HepG2 (cell line): ENCODE measurements at regions not wholly inside any gene's neighbourhood (a gene's known extent, or its start where the extent isn't known, plus 50 kb on each side); places are given as distances from the start of the nearest gene placed in this dataset.

Experiments
- ATAC-seq: fragments of 200-7000 bp; cut with Tn5 transposase; 3 replicates; pipeline ENCODE4 v1.9.1; 2020; ENCODE audit warnings: mild to moderate bottlenecking, moderate library complexity
- BruUV-seq: library from RNA; stranded (reverse); fragments of 400-500 nt; replicated peaks from 2 replicates; lab custom pipeline; 2021; lab: Mats Ljungman, UMichigan
- CTCF ChIA-PET: fragments of 300-600 bp; formaldehyde crosslinking; extraction: SDS; loops from one replicate; lab custom pipeline; 2021; ENCODE audit warnings: low total read pairs, inconsistent platforms, low intra/inter-chr PET ratio; lab: Yijun Ruan, JAX
- POLR2A ChIA-PET: fragments of 350-600 bp; sonication (Branson Sonifier 250); formaldehyde crosslinking; loops from one replicate; lab custom pipeline; 2020; ENCODE audit warnings: antibody characterized with exemption, inconsistent platforms; lab: Yijun Ruan, JAX
- DNase-seq: peaks from one replicate; pipeline ENCODE4 v3.0.0-alpha.2; 2015; ENCODE audit warnings: low spot score
- FAIRE-seq: peaks from 3 replicates; lab custom pipeline; 2011; peaks lifted over from hg19 to GRCh38; lab: Jason Lieb, UNC
- H2AFZ ChIP-seq: one replicate; pipeline ENCODE4 v1.6.1; 2011; ENCODE audit warnings: low read length, inconsistent platforms
- H3K27ac ChIP-seq: fragments of 300-600 bp; 3 replicates; pipeline ENCODE4 v1.8.0; 2011; ENCODE audit warnings: mixed run types, mild to moderate bottlenecking, mixed read lengths, low read length, inconsistent platforms; ENCODE audit not compliant: insufficient read depth; ENCODE audit errors: extremely low read length
- H3K27me3 ChIP-seq, 2 experiments: fragments of 200-600 bp in 1 of 2; 2 replicates in 1 of 2; 3 replicates in 1 of 2; pipeline versions ENCODE4 v1.6.0 to v1.8.0; 2011; ENCODE audit warnings: low read length in 2 of 2, mild to moderate bottlenecking in 2 of 2, moderate library complexity in 2 of 2, inconsistent platforms in 1 of 2; ENCODE audit not compliant: insufficient read depth in 2 of 2, control insufficient read depth in 1 of 2
- H3K36me3 ChIP-seq, 2 experiments: fragments of 200-600 bp in 1 of 2; replicated peaks in 1 of 2; 2 replicates in 1 of 2; 3 replicates in 1 of 2; pipeline versions ENCODE4 v1.5.1 to v1.8.0; 2011; ENCODE audit warnings: low read length in 2 of 2, inconsistent platforms in 1 of 2; ENCODE audit not compliant: insufficient read depth in 2 of 2, control insufficient read depth in 1 of 2
- H3K4me1 ChIP-seq: 2 replicates; pipeline ENCODE4 v1.5.1; 2012; ENCODE audit warnings: low read length, inconsistent platforms; ENCODE audit not compliant: insufficient read depth
- H3K4me2 ChIP-seq: 2 replicates; pipeline ENCODE4 v1.6.0; 2011; ENCODE audit warnings: low read depth, low read length, inconsistent platforms
- H3K4me3 ChIP-seq, 3 experiments: fragments of 200-600 bp in 1 of 3; sonication (generic), shearing (Covaris generic) in 1 of 3; replicated peaks in 1 of 3; 2 replicates each; pipeline ENCODE4 v1.5.1; 2011 to 2016; ENCODE audit warnings: low read length in 3 of 3, inconsistent platforms in 2 of 3, low read depth in 2 of 3, mild to moderate bottlenecking in 2 of 3, control low read depth in 1 of 3, mixed read lengths in 1 of 3; ENCODE audit not compliant: insufficient read depth in 1 of 3
- H3K79me2 ChIP-seq: one replicate; pipeline ENCODE4 v1.6.1; 2011; ENCODE audit warnings: low read length, inconsistent platforms; ENCODE audit not compliant: insufficient read depth
- H3K9ac ChIP-seq: 2 replicates; pipeline ENCODE4 v1.6.0; 2011; ENCODE audit warnings: mild to moderate bottlenecking, low read depth, low read length, inconsistent platforms; ENCODE audit not compliant: insufficient read depth
- H3K9me3 ChIP-seq: 2 replicates; pipeline ENCODE4 v1.5.1; 2012; ENCODE audit warnings: mild to moderate bottlenecking, low read length
- H4K20me1 ChIP-seq: 2 replicates; pipeline ENCODE4 v1.6.0; 2011; ENCODE audit warnings: inconsistent platforms, mild to moderate bottlenecking, low read length, moderate library complexity; ENCODE audit not compliant: insufficient read depth
- ASH2L ChIP-seq: fragments of 300-600, 200-600 bp; sonication (generic); IDR thresholded peaks from 2 replicates; pipeline ENCODE4 v1.7.0; 2017; ENCODE audit warnings: low read depth, mild to moderate bottlenecking, moderate library complexity, mixed read lengths, low read length; ENCODE audit not compliant: insufficient read length
- CHD4 ChIP-seq: fragments of 200-600 bp; sonication (generic); IDR thresholded peaks from 2 replicates; pipeline ENCODE4 v1.7.0; 2017; ENCODE audit warnings: mild to moderate bottlenecking, low read length, borderline replicate concordance
- IKZF4 ChIP-seq: sonication (generic); formaldehyde crosslinking; IDR thresholded peaks from 2 replicates; pipeline ENCODE4 v1.5.1; 2020; ENCODE audit warnings: borderline replicate concordance, mild to moderate bottlenecking, low read depth, missing genetic modification reagents; ENCODE audit errors: not compliant biosample characterization
- PLRG1 ChIP-seq: fragments of 450-650 bp; conservative IDR thresholded peaks from 2 replicates; pipeline ENCODE4 v1.6.1; 2016
- SALL2 ChIP-seq: sonication (generic); formaldehyde crosslinking; IDR thresholded peaks from 2 replicates; pipeline ENCODE4 v1.8.1; 2023; ENCODE audit warnings: mild to moderate bottlenecking, missing genetic modification reagents, inconsistent platforms
- SETDB1 ChIP-seq: sonication (generic); formaldehyde crosslinking; IDR thresholded peaks from 2 replicates; pipeline ENCODE4 v1.5.1; 2020; ENCODE audit warnings: missing genetic modification reagents, mild to moderate bottlenecking, borderline replicate concordance
- ZNF264 ChIP-seq: sonication (generic); formaldehyde crosslinking; IDR thresholded peaks from 2 replicates; pipeline ENCODE4 v1.4.0; 2020; ENCODE audit warnings: missing genetic modification reagents
- ZNF615 ChIP-seq: sonication (generic); formaldehyde crosslinking; IDR thresholded peaks from 2 replicates; pipeline ENCODE4 v1.5.0; 2020; ENCODE audit warnings: mild to moderate bottlenecking, missing genetic modification reagents, borderline replicate concordance
- WGBS: methylation state at CpG from one replicate; pipeline ENCODE4 v1.1.6; 2017; ENCODE audit warnings: low lambda C conversion rate; 5-methylcytosine and 5-hydroxymethylcytosine counted together
- in situ Hi-C: cut with HindIII; loops from 2 replicates; pipeline ENCODE4 v1.10.0; 2017; ENCODE audit warnings: low pct_unique_long_range_greater_than_20kb; ENCODE audit not compliant: extremely low pct_ligation_motif_present
- intact Hi-C: fragments of 100-400 bp; cut with micrococcal nuclease; formaldehyde crosslinking; loops from one replicate; pipeline ENCODE4 v1.10.0; 2022; ENCODE audit not compliant: unreplicated experiment
- TF ChIP-seq, protein P1 (sequence below): IDR thresholded peaks from 2 replicates; pipeline ENCODE4 v1.6.1; 2012; ENCODE audit warnings: low read depth, low read length, improper control_type of control experiment
- TF ChIP-seq, protein P2 (sequence below): sonication (generic); formaldehyde crosslinking; IDR thresholded peaks from 2 replicates; pipeline ENCODE4 v1.8.1; 2022; ENCODE audit warnings: low read depth, mild to moderate bottlenecking, missing genetic modification reagents
- TF ChIP-seq, protein P3 (sequence below): sonication (generic); formaldehyde crosslinking; IDR thresholded peaks from 2 replicates; pipeline ENCODE4 v1.4.0; 2020; ENCODE audit warnings: missing genetic modification reagents
- TF ChIP-seq, protein P4 (sequence below): sonication (generic); formaldehyde crosslinking; IDR thresholded peaks from 2 replicates; pipeline ENCODE4 v1.5.0; 2020; ENCODE audit warnings: mild to moderate bottlenecking, missing genetic modification reagents
- TF ChIP-seq, protein P5 (sequence below): sonication (generic); formaldehyde crosslinking; IDR thresholded peaks from 2 replicates; pipeline ENCODE4 v1.4.0; 2020; ENCODE audit warnings: missing genetic modification reagents

DNA sequence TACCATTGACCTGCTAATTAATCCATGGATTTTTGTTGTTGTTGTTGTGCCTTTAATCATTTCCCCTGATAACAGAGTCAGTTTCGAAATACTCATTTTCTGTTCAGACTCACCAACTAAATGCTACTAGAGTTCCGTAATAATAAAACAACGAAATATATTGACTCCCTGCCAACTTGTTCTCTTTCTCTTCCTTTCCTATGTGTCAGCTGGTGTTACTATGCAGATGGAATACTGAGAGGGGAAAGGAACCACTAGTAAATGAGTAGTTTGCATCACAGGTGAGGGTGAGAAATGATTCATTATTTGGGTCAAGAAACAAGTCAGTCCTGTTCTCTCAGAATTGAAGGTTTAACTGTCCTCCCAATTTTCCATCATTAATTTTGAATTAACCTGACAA, 1027.3 kb downstream of the TUSC7 start (continued):
- TF ChIP-seq, protein P1, sequence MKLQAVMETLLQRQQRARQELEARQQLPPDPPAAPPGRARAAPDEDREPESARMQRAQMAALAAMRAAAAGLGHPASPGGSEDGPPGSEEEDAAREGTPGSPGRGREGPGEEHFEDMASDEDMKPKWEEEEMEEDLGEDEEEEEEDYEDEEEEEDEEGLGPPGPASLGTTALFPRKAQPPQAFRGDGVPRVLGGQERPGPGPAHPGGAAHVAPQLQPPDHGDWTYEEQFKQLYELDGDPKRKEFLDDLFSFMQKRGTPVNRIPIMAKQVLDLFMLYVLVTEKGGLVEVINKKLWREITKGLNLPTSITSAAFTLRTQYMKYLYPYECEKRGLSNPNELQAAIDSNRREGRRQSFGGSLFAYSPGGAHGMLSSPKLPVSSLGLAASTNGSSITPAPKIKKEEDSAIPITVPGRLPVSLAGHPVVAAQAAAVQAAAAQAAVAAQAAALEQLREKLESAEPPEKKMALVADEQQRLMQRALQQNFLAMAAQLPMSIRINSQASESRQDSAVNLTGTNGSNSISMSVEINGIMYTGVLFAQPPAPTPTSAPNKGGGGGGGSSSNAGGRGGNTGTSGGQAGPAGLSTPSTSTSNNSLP = no peak
- TF ChIP-seq, protein P2, sequence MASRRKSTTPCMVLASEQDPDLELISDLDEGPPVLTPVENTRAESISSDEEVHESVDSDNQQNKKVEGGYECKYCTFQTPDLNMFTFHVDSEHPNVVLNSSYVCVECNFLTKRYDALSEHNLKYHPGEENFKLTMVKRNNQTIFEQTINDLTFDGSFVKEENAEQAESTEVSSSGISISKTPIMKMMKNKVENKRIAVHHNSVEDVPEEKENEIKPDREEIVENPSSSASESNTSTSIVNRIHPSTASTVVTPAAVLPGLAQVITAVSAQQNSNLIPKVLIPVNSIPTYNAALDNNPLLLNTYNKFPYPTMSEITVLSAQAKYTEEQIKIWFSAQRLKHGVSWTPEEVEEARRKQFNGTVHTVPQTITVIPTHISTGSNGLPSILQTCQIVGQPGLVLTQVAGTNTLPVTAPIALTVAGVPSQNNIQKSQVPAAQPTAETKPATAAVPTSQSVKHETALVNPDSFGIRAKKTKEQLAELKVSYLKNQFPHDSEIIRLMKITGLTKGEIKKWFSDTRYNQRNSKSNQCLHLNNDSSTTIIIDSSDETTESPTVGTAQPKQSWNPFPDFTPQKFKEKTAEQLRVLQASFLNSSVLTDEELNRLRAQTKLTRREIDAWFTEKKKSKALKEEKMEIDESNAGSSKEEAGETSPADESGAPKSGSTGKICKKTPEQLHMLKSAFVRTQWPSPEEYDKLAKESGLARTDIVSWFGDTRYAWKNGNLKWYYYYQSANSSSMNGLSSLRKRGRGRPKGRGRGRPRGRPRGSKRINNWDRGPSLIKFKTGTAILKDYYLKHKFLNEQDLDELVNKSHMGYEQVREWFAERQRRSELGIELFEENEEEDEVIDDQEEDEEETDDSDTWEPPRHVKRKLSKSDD (CRISPR knock-in tag) = no peak
- TF ChIP-seq SALL2 (CRISPR knock-in tag) (no peak), ZNF615 (CRISPR knock-in tag) (no peak)

DNA sequence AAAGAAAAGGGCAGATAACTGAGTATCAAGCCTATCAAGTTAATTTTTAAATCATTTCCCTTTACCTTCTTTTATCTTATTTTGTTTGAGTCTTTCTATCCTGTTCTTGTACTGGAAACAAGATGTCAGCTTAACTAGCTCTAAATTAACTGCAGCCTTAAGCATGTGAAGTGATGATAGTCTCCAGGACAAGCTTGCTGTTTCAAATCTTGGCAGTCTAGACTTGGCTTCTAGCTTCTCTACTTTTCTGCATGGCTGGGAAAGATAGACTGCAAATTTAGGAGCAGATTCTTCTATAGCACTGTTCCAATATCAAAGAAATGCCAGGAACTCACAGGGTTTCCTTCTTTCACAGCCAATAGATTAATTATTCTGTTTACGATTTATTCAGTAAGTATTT, 1034.4 kb downstream of the TUSC7 start:
- FAIRE-seq (no peak), ATAC-seq (no peak), DNase-seq (no peak)
- H3K4me1 ChIP-seq = no peaks in the 10 kb centered on the region
- ChIA-PET POLR2A (no interaction called here), CTCF (no interaction called here)
- WGBS = 13% methylated on average over 1 of the region's 1 CpG
- no peak overlapping the region for H2AFZ ChIP-seq
- H3K79me2 ChIP-seq = no peaks in the 10 kb centered on the region
- in situ Hi-C loops (no loop called here), intact Hi-C loops (no loop called here)
- H3K4me3 ChIP-seq = no peak overlapping the region
- H3K9me3 ChIP-seq = no peaks in the 10 kb centered on the region
- H3K9ac ChIP-seq = no peak overlapping the region
- no peak overlapping the region for H3K27ac ChIP-seq
- no peak overlapping the region for H3K4me2 ChIP-seq
- no peaks in the 10 kb centered on the region for H3K36me3 ChIP-seq
- no peaks in the 10 kb centered on the region for H3K27me3 ChIP-seq
- no peaks in the 10 kb centered on the region for H4K20me1 ChIP-seq
- no TSS peak for BruUV-seq
- no peak for TF ChIP-seq ZNF264 (CRISPR knock-in tag)
- TF ChIP-seq PLRG1 = no peak
- TF ChIP-seq, protein P3, sequence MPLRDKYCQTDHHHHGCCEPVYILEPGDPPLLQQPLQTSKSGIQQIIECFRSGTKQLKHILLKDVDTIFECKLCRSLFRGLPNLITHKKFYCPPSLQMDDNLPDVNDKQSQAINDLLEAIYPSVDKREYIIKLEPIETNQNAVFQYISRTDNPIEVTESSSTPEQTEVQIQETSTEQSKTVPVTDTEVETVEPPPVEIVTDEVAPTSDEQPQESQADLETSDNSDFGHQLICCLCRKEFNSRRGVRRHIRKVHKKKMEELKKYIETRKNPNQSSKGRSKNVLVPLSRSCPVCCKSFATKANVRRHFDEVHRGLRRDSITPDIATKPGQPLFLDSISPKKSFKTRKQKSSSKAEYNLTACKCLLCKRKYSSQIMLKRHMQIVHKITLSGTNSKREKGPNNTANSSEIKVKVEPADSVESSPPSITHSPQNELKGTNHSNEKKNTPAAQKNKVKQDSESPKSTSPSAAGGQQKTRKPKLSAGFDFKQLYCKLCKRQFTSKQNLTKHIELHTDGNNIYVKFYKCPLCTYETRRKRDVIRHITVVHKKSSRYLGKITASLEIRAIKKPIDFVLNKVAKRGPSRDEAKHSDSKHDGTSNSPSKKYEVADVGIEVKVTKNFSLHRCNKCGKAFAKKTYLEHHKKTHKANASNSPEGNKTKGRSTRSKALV = no peak
- TF ChIP-seq, protein P4, sequence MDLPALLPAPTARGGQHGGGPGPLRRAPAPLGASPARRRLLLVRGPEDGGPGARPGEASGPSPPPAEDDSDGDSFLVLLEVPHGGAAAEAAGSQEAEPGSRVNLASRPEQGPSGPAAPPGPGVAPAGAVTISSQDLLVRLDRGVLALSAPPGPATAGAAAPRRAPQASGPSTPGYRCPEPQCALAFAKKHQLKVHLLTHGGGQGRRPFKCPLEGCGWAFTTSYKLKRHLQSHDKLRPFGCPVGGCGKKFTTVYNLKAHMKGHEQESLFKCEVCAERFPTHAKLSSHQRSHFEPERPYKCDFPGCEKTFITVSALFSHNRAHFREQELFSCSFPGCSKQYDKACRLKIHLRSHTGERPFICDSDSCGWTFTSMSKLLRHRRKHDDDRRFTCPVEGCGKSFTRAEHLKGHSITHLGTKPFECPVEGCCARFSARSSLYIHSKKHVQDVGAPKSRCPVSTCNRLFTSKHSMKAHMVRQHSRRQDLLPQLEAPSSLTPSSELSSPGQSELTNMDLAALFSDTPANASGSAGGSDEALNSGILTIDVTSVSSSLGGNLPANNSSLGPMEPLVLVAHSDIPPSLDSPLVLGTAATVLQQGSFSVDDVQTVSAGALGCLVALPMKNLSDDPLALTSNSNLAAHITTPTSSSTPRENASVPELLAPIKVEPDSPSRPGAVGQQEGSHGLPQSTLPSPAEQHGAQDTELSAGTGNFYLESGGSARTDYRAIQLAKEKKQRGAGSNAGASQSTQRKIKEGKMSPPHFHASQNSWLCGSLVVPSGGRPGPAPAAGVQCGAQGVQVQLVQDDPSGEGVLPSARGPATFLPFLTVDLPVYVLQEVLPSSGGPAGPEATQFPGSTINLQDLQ (CRISPR knock-in tag) = no peak
- TF ChIP-seq ASH2L = no peak
- TF ChIP-seq CHD4 = no peak
- TF ChIP-seq SETDB1 (CRISPR knock-in tag) = no peak
- no peak for TF ChIP-seq IKZF4 (CRISPR knock-in tag)
- TF ChIP-seq, protein P5, sequence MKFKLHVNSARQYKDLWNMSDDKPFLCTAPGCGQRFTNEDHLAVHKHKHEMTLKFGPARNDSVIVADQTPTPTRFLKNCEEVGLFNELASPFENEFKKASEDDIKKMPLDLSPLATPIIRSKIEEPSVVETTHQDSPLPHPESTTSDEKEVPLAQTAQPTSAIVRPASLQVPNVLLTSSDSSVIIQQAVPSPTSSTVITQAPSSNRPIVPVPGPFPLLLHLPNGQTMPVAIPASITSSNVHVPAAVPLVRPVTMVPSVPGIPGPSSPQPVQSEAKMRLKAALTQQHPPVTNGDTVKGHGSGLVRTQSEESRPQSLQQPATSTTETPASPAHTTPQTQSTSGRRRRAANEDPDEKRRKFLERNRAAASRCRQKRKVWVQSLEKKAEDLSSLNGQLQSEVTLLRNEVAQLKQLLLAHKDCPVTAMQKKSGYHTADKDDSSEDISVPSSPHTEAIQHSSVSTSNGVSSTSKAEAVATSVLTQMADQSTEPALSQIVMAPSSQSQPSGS (CRISPR knock-in tag) = no peak
